SU-DHL-6 (cell line): ENCODE measurements at regions not wholly inside any gene's neighbourhood (a gene's known extent, or its start where the extent isn't known, plus 50 kb on each side); places are given as distances from the start of the nearest gene placed in this dataset.

Experiments
- H2AFZ ChIP-seq: fragments of 200-600 bp; sonication (generic); 2 replicates; pipeline ENCODE4 v1.6.1; 2014; ENCODE audit warnings: low read depth, mild to moderate bottlenecking, moderate library complexity, mixed read lengths, antibody characterized with exemption, low read length; ENCODE audit not compliant: severe bottlenecking
- H3F3A ChIP-seq: fragments of 200-600 bp; shearing (Covaris generic); 2 replicates; pipeline ENCODE4 v1.6.0; 2016; ENCODE audit warnings: antibody characterized with exemption, mild to moderate bottlenecking; ENCODE audit not compliant: insufficient read depth
- H3K27ac ChIP-seq: fragments of 200-600 bp; sonication (generic); 2 replicates; pipeline ENCODE4 v1.5.1; 2016; ENCODE audit warnings: low read depth, mild to moderate bottlenecking, low read length, moderate library complexity, mixed read lengths
- H3K27me3 ChIP-seq: fragments of 200-600 bp; sonication (generic), shearing (Covaris generic); 2 replicates; pipeline ENCODE4 v1.6.0; 2014; ENCODE audit warnings: mild to moderate bottlenecking, low read length
- H3K36me3 ChIP-seq: fragments of 200-600 bp; sonication (generic); 2 replicates; pipeline ENCODE4 v1.6.1; 2014; ENCODE audit warnings: mild to moderate bottlenecking, low read length, mixed read lengths
- H3K4me2 ChIP-seq: fragments of 300-600, 200-600 bp; shearing (Covaris generic), sonication (generic); 2 replicates; pipeline ENCODE4 v1.6.0; 2014; ENCODE audit warnings: low read length, low read depth, mild to moderate bottlenecking; ENCODE audit not compliant: poor library complexity, severe bottlenecking
- H3K4me3 ChIP-seq: fragments of 200-600 bp; sonication (generic); 2 replicates; pipeline ENCODE4 v1.5.1; 2014; ENCODE audit warnings: antibody characterized with exemption, low read length, mild to moderate bottlenecking, mixed read lengths; ENCODE audit not compliant: insufficient read depth, poor library complexity, severe bottlenecking
- H3K79me2 ChIP-seq: fragments of 200-600 bp; sonication (generic); 2 replicates; pipeline ENCODE4 v1.6.1; 2014; ENCODE audit warnings: mild to moderate bottlenecking, low read length, moderate library complexity; ENCODE audit not compliant: insufficient read depth
- H3K9ac ChIP-seq: fragments of 200-600 bp; sonication (generic); 2 replicates; pipeline ENCODE4 v1.7.0; 2014; ENCODE audit warnings: mild to moderate bottlenecking, low read length
- H3K9me2 ChIP-seq: fragments of 200-600 bp; sonication (generic); replicated peaks from 2 replicates; pipeline ENCODE4 v1.6.1; 2014; ENCODE audit warnings: low read length; ENCODE audit not compliant: insufficient read depth
- H3K9me3 ChIP-seq: fragments of 200-600 bp; sonication (generic); 2 replicates; pipeline ENCODE4 v1.6.1; 2014; ENCODE audit warnings: low read length, mixed read lengths; ENCODE audit not compliant: insufficient read depth
- H4K20me1 ChIP-seq: fragments of 200-600 bp; sonication (generic); 2 replicates; pipeline ENCODE4 v1.6.1; 2014; ENCODE audit warnings: low read depth, mild to moderate bottlenecking, antibody characterized with exemption, low read length, moderate library complexity, mixed read lengths
- CTCF ChIP-seq: fragments of 200-600 bp; sonication (generic); IDR thresholded peaks from one replicate; pipeline ENCODE4 v1.5.1; 2017; ENCODE audit warnings: antibody characterized with exemption, mild to moderate bottlenecking, low read length, moderate library complexity; ENCODE audit not compliant: insufficient read depth, poor library complexity, severe bottlenecking
- EZH2phosphoT487 ChIP-seq: fragments of 200-600 bp; sonication (generic), shearing (Covaris generic); conservative IDR thresholded peaks from 2 replicates; pipeline ENCODE4 v1.6.1; 2018; ENCODE audit warnings: mild to moderate bottlenecking, antibody characterized with exemption, low read length, moderate library complexity, mixed read lengths

GRCh38 chr4:123953566-123953965 lies 557.0 kb downstream of the SPRY1 start:
- Histone ChIP-seq H3K27ac (no peak overlapping the region), H3K27me3 (no peaks in the 10 kb centered on the region), H3K4me3 (no peak overlapping the region), H3K79me2 (no peaks in the 10 kb centered on the region), H3K4me2 (no peak overlapping the region), H3F3A (no peaks in the 10 kb centered on the region), H3K9ac (no peak overlapping the region), H4K20me1 (no peaks in the 10 kb centered on the region), H2AFZ (no peak overlapping the region), H3K9me3 (no peaks in the 10 kb centered on the region), H3K36me3 (no peaks in the 10 kb centered on the region), H3K9me2 (no peaks in the 10 kb centered on the region)
- TF ChIP-seq EZH2phosphoT487 = no peak
- TF ChIP-seq CTCF = no peak

GRCh38 chr4:123954220-123954619 lies 557.6 kb downstream of the SPRY1 start:
- H3K27me3 ChIP-seq = no peaks in the 10 kb centered on the region
- H3K4me3 ChIP-seq = no peak overlapping the region
- no peaks in the 10 kb centered on the region for H3K9me3 ChIP-seq
- H3K27ac ChIP-seq = no peak overlapping the region
- H3K79me2 ChIP-seq = no peaks in the 10 kb centered on the region
- no peaks in the 10 kb centered on the region for H4K20me1 ChIP-seq
- H3K9me2 ChIP-seq = no peaks in the 10 kb centered on the region
- no peaks in the 10 kb centered on the region for H3K36me3 ChIP-seq
- no peaks in the 10 kb centered on the region for H3F3A ChIP-seq
- H2AFZ ChIP-seq = no peak overlapping the region
- H3K4me2 ChIP-seq = no peak overlapping the region
- TF ChIP-seq EZH2phosphoT487 (no peak), CTCF (no peak)
- no peak overlapping the region for H3K9ac ChIP-seq

GRCh38 chr4:123955167-123955800 lies 558.7 kb downstream of the SPRY1 start:
- no peak overlapping the region for H3K4me3 ChIP-seq
- H3K79me2 ChIP-seq = no peaks in the 10 kb centered on the region
- H3K9me2 ChIP-seq = no peaks in the 10 kb centered on the region
- TF ChIP-seq CTCF (no peak), EZH2phosphoT487 (no peak)
- H3K27ac ChIP-seq = no peak overlapping the region
- no peaks in the 10 kb centered on the region for H3K9me3 ChIP-seq
- no peaks in the 10 kb centered on the region for H3K27me3 ChIP-seq
- H4K20me1 ChIP-seq = no peaks in the 10 kb centered on the region
- no peak overlapping the region for H2AFZ ChIP-seq
- H3K36me3 ChIP-seq = no peaks in the 10 kb centered on the region
- no peak overlapping the region for H3K4me2 ChIP-seq
- H3F3A ChIP-seq = no peaks in the 10 kb centered on the region
- no peak overlapping the region for H3K9ac ChIP-seq
